Breast epithelium (tissue), 4 donors: ENCODE measurements at regions not wholly inside any gene's neighbourhood (a gene's known extent, or its start where the extent isn't known, plus 50 kb on each side); places are given as distances from the start of the nearest gene placed in this dataset.

Source experiments
- DNase-seq, 2 donors: peaks; one replicate each; pipeline ENCODE4 v3.0.0-alpha.2; 2019; ENCODE audit warnings: low spot score in 2 of 2
- H3K27ac ChIP-seq, 2 donors: fragments of 200-600 bp; sonication (generic) in 1 of 2; one replicate each; pipeline ENCODE4 v1.5.1; 2016 to 2019; ENCODE audit warnings: mild to moderate bottlenecking in 1 of 2
- H3K27me3 ChIP-seq, 2 donors: fragments of 200-600 bp; sonication (generic) in 1 of 2; one replicate each; pipeline versions ENCODE4 v1.5.1 to v1.6.0; 2017 to 2019; ENCODE audit warnings: control low read depth in 1 of 2, mild to moderate bottlenecking in 1 of 2
- H3K36me3 ChIP-seq: fragments of 200-600 bp; one replicate; pipeline ENCODE4 v1.5.1; 2019
- H3K4me1 ChIP-seq, 2 donors: fragments of 200-600 bp; sonication (generic); one replicate each; pipeline ENCODE4 v1.5.1; 2016 to 2019; ENCODE audit warnings: control low read depth in 1 of 2
- H3K4me3 ChIP-seq, 3 donors: fragments of 200-600 bp; sonication (generic); 1 replicate in 2 of 3; 2 replicates in 1 of 3; pipeline ENCODE4 v1.5.1; 2016 to 2019; ENCODE audit warnings: mild to moderate bottlenecking in 3 of 3, moderate library complexity in 2 of 3
- H3K9me3 ChIP-seq, 2 donors: fragments of 200-600 bp; sonication (generic) in 1 of 2; one replicate each; pipeline ENCODE4 v1.5.1; 2016 to 2019; ENCODE audit warnings: control low read depth in 1 of 2
- CTCF ChIP-seq, 3 donors: fragments of 450-650 bp; IDR thresholded peaks; one replicate each; pipeline ENCODE4 v1.5.1; 2016 to 2017; ENCODE audit warnings: antibody characterized with exemption in 3 of 3, mild to moderate bottlenecking in 3 of 3, moderate library complexity in 3 of 3
- POLR2A ChIP-seq: fragments of 450-650 bp; IDR thresholded peaks from one replicate; pipeline ENCODE4 v1.6.1; 2016; ENCODE audit warnings: antibody characterized with exemption, mild to moderate bottlenecking, moderate library complexity
- POLR2AphosphoS5 ChIP-seq, 3 donors: sonication (generic); formaldehyde crosslinking; IDR thresholded peaks; one replicate each; pipeline ENCODE4 v1.6.1; 2017; ENCODE audit warnings: antibody characterized with exemption in 3 of 3
- intact Hi-C: fragments of 100-400 bp; cut with DNase I; formaldehyde crosslinking; loops from one replicate; pipeline ENCODE4 v1.15.1; 2023; ENCODE audit warnings: low total_unique reads

- H3K4me3 ChIP-seq: no peak overlapping the region
- H3K27me3 ChIP-seq: peaks cover 0 to 16% of the 10 kb centered on the region in 2 donors
- TF ChIP-seq POLR2A: no peak
- TF ChIP-seq CTCF (IDR thresholded peaks at IDR 0.05): no peak
- TF ChIP-seq POLR2AphosphoS5 (IDR thresholded peaks at IDR 0.05): no peak
- peaks cover 8 to 12% of the 10 kb centered on the region in 2 donors for H3K9me3 ChIP-seq
- no peak overlapping the region for H3K27ac ChIP-seq
- H3K4me1 ChIP-seq: no peaks in the 10 kb centered on the region
- intact Hi-C loops: no loop called here
- no peaks in the 10 kb centered on the region for H3K36me3 ChIP-seq
- no peak for DNase-seq
Observed at GRCh38 chr22:47453049-47453448, 690.6 kb downstream of the TBC1D22A start.

GRCh38 chr22:47452184-47452583, 689.7 kb downstream of the TBC1D22A start:
- Histone ChIP-seq H3K27me3 (peaks cover 0 to 21% of the 10 kb centered on the region in 2 donors), H3K27ac (no peak overlapping the region), H3K9me3 (peaks cover 8 to 12% of the 10 kb centered on the region in 2 donors), H3K4me3 (no peak overlapping the region), H3K4me1 (no peaks in the 10 kb centered on the region), H3K36me3 (no peaks in the 10 kb centered on the region)
- intact Hi-C loops: no loop called here
- DNase-seq: no peak
- TF ChIP-seq POLR2A (no peak), CTCF (IDR thresholded peaks at IDR 0.05) (no peak), POLR2AphosphoS5 (IDR thresholded peaks at IDR 0.05) (no peak)

- no peak overlapping the region for H3K27ac ChIP-seq
- no peak for DNase-seq
- peaks cover 8 to 12% of the 10 kb centered on the region in 2 donors for H3K9me3 ChIP-seq
- H3K36me3 ChIP-seq: no peaks in the 10 kb centered on the region
- peaks cover 0 to 21% of the 10 kb centered on the region in 2 donors for H3K27me3 ChIP-seq
- intact Hi-C loops: no loop called here
- H3K4me1 ChIP-seq: no peaks in the 10 kb centered on the region
- TF ChIP-seq CTCF (IDR thresholded peaks at IDR 0.05): no peak
- no peak for TF ChIP-seq POLR2A
- no peak for TF ChIP-seq POLR2AphosphoS5 (IDR thresholded peaks at IDR 0.05)
- no peak overlapping the region for H3K4me3 ChIP-seq
Observed at GRCh38 chr22:47450876-47451475, 688.5 kb downstream of the TBC1D22A start.

GRCh38 chr22:47449508-47450270, 687.2 kb downstream of the TBC1D22A start:
- TF ChIP-seq POLR2AphosphoS5 (IDR thresholded peaks at IDR 0.05) (no peak), POLR2A (no peak), CTCF (IDR thresholded peaks at IDR 0.05) (no peak)
- Histone ChIP-seq H3K36me3 (no peaks in the 10 kb centered on the region), H3K4me1 (no peaks in the 10 kb centered on the region), H3K27me3 (peaks cover 0 to 21% of the 10 kb centered on the region in 2 donors), H3K27ac (no peak overlapping the region), H3K9me3 (peaks cover 8 to 12% of the 10 kb centered on the region in 2 donors), H3K4me3 (no peak overlapping the region)
- intact Hi-C loops: no loop called here
- no peak for DNase-seq
